ENCODE measurements at regions not wholly inside any gene's neighbourhood (a gene's known extent, or its start where the extent isn't known, plus 50 kb on each side); places are given as distances from the start of the nearest gene placed in this dataset.

DNA sequence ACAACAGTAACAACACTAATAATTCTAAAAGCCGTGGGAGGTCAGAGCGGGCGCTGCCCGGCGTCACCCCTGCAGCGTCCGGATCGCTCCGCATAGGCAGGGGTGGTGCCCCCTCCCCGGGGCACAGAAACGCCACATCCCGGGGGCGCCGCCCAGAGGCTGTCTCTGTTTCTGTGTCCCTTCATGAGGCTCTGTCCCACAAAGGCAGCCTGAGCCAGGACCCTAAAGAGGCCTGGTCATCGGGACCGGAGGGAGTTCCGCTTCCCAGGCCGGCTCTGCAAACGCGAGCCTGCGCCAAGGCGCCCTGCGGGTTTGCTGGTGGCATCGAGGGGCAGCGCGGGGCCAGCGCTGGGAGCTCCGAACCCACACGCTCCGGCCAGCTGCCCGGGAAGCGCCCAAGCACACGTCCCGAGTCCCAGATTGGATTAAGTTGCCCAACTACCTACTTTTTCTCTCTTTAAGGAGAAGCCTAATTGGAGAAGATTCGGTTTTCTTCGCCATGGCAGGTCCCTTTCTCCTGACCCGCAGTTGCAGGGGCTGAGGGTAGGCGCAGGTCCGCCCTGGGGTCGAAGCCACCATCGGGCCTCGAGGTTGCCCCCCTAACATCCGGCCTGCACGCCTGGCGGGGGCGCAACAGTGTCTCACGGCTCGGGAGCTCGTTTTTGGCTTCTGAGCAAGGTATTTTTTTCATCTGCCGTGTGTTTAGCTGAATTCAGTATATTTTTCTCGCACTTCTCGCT is 421.7 kb downstream of the VRK1 start:
- H3K36me3 ChIP-seq (ENCODE audit: control insufficient read depth in 3 of 3, insufficient read depth in 3 of 3, low read length in 3 of 3), result no peaks in the 10 kb centered on the region
- peaks cover 0 to 10% (median 4%) of the 10 kb centered on the region in 3 donors for H3K4me1 ChIP-seq (ENCODE audit: control insufficient read depth in 3 of 3, insufficient read depth in 3 of 3, low read length in 3 of 3)
- H3K27ac ChIP-seq (ENCODE audit: low read depth, low read length), result no peak overlapping the region
- H3K9ac ChIP-seq (ENCODE audit: low read depth in 1 of 3, low read length in 3 of 3), result no peak overlapping the region
- no peaks in the 10 kb centered on the region for H3K9me3 ChIP-seq (ENCODE audit: control insufficient read depth in 3 of 3, low read length in 3 of 3)
- H3K27me3 ChIP-seq (ENCODE audit: control insufficient read depth in 3 of 3, insufficient read depth in 3 of 3, low read length in 3 of 3), result peaks cover 17 to 19% (median 17%) of the 10 kb centered on the region in 3 donors
- H3K4me3 ChIP-seq (ENCODE audit: low read length in 3 of 3), result peak overlapping the region in 2 of 3 donors; percentile 22 to 30

DNA sequence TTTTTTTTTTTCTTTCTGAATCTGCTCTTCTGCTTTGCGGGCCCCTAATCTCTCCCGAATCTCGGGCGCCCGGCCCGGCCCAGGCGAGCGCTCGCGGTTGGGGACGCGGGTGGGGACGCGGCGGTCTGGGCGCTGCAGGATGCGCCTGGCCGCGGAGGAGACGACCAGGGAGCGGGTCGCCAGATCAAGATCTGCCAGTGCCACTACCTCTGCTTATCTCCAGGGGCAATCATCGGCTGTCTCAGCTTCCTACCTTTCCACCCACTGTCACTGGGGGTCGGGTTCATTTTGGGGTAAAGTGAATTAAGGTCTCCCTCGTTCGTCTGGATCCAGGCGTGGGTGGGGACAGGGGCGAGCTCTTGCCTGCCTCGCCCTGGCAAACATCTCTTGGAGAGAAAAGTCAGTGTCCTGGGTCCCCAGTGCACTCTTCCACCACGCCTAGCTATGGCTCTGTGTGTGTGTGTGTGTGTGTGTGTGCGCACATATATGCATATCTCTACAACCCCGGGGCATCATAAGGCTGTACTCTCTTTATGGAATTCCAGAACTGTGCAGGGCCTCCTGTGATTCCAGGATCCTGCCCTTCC is 422.3 kb downstream of the VRK1 start:
- H3K4me1 ChIP-seq (ENCODE audit: control insufficient read depth in 3 of 3, insufficient read depth in 3 of 3, low read length in 3 of 3), result peaks cover 0 to 10% (median 4%) of the 10 kb centered on the region in 3 donors
- H3K27me3 ChIP-seq (ENCODE audit: control insufficient read depth in 3 of 3, insufficient read depth in 3 of 3, low read length in 3 of 3), result peaks cover 17 to 19% (median 17%) of the 10 kb centered on the region in 3 donors
- no peak overlapping the region for H3K27ac ChIP-seq (ENCODE audit: low read depth, low read length)
- no peaks in the 10 kb centered on the region for H3K36me3 ChIP-seq (ENCODE audit: control insufficient read depth in 3 of 3, insufficient read depth in 3 of 3, low read length in 3 of 3)
- H3K9ac ChIP-seq (ENCODE audit: low read depth in 1 of 3, low read length in 3 of 3), result no peak overlapping the region
- H3K9me3 ChIP-seq (ENCODE audit: control insufficient read depth in 3 of 3, low read length in 3 of 3), result no peaks in the 10 kb centered on the region
- no peak overlapping the region for H3K4me3 ChIP-seq (ENCODE audit: low read length in 3 of 3)

DNA sequence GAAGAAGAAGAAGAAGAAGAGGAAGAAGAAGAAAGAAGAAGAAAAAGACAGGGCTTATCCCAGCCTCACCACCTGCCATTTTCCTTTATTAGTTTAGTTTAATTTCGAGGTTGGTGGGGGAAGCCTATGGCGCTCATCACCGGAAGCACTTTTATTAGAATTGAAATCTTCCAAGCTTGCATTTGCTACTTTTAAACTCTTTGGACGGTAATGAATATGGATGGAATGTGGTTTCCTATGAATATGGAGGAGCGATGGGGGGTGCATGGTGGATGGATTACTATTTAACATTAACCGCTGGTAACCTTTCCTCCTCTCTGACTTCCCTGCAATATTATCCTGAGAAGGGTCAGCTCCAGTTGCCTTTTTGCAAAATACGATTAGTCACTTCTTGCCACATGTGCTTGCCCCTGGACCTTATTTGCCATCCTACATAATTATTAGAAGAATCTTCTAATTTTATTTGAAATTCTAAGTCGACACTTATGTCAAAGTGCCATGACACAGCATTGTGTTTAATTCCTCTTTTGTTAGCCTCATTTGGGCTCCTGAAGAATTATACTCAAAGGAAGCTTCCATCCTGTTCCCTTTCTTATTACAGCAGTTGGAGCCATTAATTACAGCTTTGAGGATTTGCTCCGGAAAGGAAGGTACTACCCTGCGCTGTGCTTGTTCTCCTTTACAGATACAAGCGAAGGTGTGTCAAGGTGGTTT is 424.5 kb downstream of the VRK1 start:
- no peak overlapping the region for H3K4me3 ChIP-seq (ENCODE audit: low read length in 3 of 3)
- no peak overlapping the region for H3K9ac ChIP-seq (ENCODE audit: low read depth in 1 of 3, low read length in 3 of 3)
- H3K36me3 ChIP-seq (ENCODE audit: control insufficient read depth in 3 of 3, insufficient read depth in 3 of 3, low read length in 3 of 3), result no peaks in the 10 kb centered on the region
- H3K4me1 ChIP-seq (ENCODE audit: control insufficient read depth in 3 of 3, insufficient read depth in 3 of 3, low read length in 3 of 3), result peaks cover 0 to 10% (median 4%) of the 10 kb centered on the region in 3 donors
- peaks cover 17 to 19% (median 19%) of the 10 kb centered on the region in 3 donors for H3K27me3 ChIP-seq (ENCODE audit: control insufficient read depth in 3 of 3, insufficient read depth in 3 of 3, low read length in 3 of 3)
- no peak overlapping the region for H3K27ac ChIP-seq (ENCODE audit: low read depth, low read length)
- no peaks in the 10 kb centered on the region for H3K9me3 ChIP-seq (ENCODE audit: control insufficient read depth in 3 of 3, low read length in 3 of 3)

DNA sequence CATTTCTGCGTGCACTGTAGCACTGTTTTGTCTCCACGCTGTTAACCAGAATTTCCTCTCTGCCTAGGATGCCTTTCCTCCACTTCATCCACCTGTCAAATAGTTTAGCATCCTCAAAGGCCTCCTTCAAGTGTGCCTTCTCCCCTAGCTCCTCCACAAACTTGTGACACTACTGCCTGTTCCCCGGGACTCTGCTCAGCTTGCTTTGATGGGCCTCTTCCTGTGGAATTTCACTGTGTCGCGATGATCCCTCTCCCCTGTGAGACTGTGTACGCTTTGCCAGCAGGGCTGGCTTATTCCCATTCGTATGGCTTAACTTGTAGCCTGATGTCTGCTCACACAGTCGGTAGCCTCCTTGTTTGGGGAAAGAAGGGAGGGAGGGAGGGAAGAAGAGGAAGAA is 426.8 kb downstream of the VRK1 start:
- no peak overlapping the region for H3K9ac ChIP-seq (ENCODE audit: low read depth in 1 of 3, low read length in 3 of 3)
- H3K27me3 ChIP-seq (ENCODE audit: control insufficient read depth in 3 of 3, insufficient read depth in 3 of 3, low read length in 3 of 3), result peaks cover 13 to 14% (median 14%) of the 10 kb centered on the region in 3 donors
- H3K4me1 ChIP-seq (ENCODE audit: control insufficient read depth in 3 of 3, insufficient read depth in 3 of 3, low read length in 3 of 3), result peaks cover 0 to 6% (median 4%) of the 10 kb centered on the region in 3 donors
- no peaks in the 10 kb centered on the region for H3K9me3 ChIP-seq (ENCODE audit: control insufficient read depth in 3 of 3, low read length in 3 of 3)
- H3K36me3 ChIP-seq (ENCODE audit: control insufficient read depth in 3 of 3, insufficient read depth in 3 of 3, low read length in 3 of 3), result no peaks in the 10 kb centered on the region
- no peak overlapping the region for H3K27ac ChIP-seq (ENCODE audit: low read depth, low read length)
- H3K4me3 ChIP-seq (ENCODE audit: low read length in 3 of 3), result no peak overlapping the region

DNA sequence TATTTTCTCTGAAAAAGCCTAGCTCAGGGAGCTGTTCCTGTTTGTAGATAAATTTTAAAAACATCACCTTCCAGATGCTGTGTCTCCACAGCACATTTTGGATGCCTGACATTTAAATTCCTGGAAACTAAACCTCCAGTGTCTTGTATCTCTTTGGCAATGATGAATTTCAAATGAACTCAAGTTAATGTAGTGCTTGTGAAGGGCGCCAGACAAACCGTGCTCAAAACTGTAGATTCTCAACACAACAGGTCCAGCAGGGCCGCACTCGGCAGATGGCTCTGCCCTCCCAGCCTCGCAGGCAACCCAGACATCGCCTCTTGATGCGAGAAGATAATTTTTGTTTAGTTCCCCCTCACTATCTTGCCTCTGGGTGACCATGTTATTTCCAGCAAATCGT is 432.9 kb downstream of the VRK1 start:
- H3K27me3 ChIP-seq (ENCODE audit: control insufficient read depth in 3 of 3, insufficient read depth in 3 of 3, low read length in 3 of 3), result peaks cover 0 to 3% (median 0%) of the 10 kb centered on the region in 3 donors

DNA sequence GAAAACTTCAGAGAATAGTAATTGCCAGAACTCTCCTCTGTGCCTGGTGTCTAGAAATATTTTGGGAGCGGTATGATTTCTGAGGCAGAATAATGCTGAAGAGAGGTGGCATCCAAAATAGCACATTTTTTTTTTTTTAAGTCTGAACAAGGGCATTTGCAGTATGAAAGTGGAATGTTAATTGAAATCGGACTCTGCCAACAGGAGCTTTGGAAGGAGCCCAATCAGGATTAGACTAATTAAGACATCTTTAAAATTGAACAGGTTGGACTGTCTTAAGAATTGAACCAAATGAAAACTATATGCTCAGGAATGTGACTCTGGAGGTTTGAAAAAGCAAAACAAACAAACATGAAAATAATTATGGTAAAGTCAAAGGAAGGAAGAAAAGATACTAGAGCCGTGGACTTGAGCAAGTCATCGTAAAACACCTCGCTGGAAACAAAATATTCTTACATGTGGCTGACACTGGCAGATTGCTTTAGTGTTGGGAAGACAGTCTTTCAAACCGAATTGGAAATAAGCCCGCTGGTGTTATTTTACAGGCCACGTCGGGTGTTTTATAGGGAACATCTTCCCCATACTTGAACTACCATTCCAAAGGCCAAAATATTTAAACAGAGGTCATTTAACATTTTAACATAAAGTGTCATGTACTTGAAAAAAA is 436.3 kb downstream of the VRK1 start:
- H3K27ac ChIP-seq (ENCODE audit: low read depth, low read length), result no peak overlapping the region
- no peak overlapping the region for H3K4me3 ChIP-seq (ENCODE audit: low read length in 3 of 3)
- no peaks in the 10 kb centered on the region for H3K36me3 ChIP-seq (ENCODE audit: control insufficient read depth in 3 of 3, insufficient read depth in 3 of 3, low read length in 3 of 3)
- H3K27me3 ChIP-seq (ENCODE audit: control insufficient read depth in 3 of 3, insufficient read depth in 3 of 3, low read length in 3 of 3), result no peaks in the 10 kb centered on the region
- no peak overlapping the region for H3K9ac ChIP-seq (ENCODE audit: low read depth in 1 of 3, low read length in 3 of 3)
- H3K9me3 ChIP-seq (ENCODE audit: control insufficient read depth in 3 of 3, low read length in 3 of 3), result no peaks in the 10 kb centered on the region
- no peaks in the 10 kb centered on the region for H3K4me1 ChIP-seq (ENCODE audit: control insufficient read depth in 3 of 3, insufficient read depth in 3 of 3, low read length in 3 of 3)

More for the DNA sequence above, 432.9 kb downstream of the VRK1 start:
- no peak overlapping the region for H3K9ac ChIP-seq (ENCODE audit: low read depth in 1 of 3, low read length in 3 of 3)
- H3K4me1 ChIP-seq (ENCODE audit: control insufficient read depth in 3 of 3, insufficient read depth in 3 of 3, low read length in 3 of 3), result no peaks in the 10 kb centered on the region
- no peak overlapping the region for H3K27ac ChIP-seq (ENCODE audit: low read depth, low read length)
- H3K36me3 ChIP-seq (ENCODE audit: control insufficient read depth in 3 of 3, insufficient read depth in 3 of 3, low read length in 3 of 3), result no peaks in the 10 kb centered on the region
- no peak overlapping the region for H3K4me3 ChIP-seq (ENCODE audit: low read length in 3 of 3)
- no peaks in the 10 kb centered on the region for H3K9me3 ChIP-seq (ENCODE audit: control insufficient read depth in 3 of 3, low read length in 3 of 3)

DNA sequence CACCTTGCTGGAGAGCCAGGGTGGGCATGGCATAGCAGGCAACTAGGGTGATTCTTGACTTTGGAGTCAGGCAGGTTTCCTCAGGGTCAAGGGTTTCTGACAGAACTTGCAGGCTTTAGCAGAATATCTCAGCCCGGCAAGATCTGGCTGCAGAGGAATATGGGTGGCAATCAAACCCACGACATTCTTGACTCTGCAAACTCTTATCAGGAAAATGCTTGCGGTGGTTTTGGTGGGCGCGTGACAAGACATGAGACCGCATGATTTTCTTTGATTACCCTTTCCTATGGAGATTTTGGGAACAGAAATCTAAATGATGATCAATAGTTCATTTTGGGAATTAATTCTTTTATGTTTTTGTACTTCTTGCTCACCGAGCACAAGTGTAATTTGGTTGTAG is 449.5 kb downstream of the VRK1 start:
- Histone ChIP-seq H3K9me3 (ENCODE audit: control insufficient read depth in 3 of 3, low read length in 3 of 3) (no peaks in the 10 kb centered on the region), H3K27me3 (ENCODE audit: control insufficient read depth in 3 of 3, insufficient read depth in 3 of 3, low read length in 3 of 3) (peaks cover 0 to 5% (median 0%) of the 10 kb centered on the region in 3 donors), H3K36me3 (ENCODE audit: control insufficient read depth in 3 of 3, insufficient read depth in 3 of 3, low read length in 3 of 3) (no peaks in the 10 kb centered on the region), H3K4me3 (ENCODE audit: low read length in 3 of 3) (no peak overlapping the region), H3K27ac (ENCODE audit: low read depth, low read length) (no peak overlapping the region), H3K4me1 (ENCODE audit: control insufficient read depth in 3 of 3, insufficient read depth in 3 of 3, low read length in 3 of 3) (no peaks in the 10 kb centered on the region), H3K9ac (ENCODE audit: low read depth in 1 of 3, low read length in 3 of 3) (no peak overlapping the region)

DNA sequence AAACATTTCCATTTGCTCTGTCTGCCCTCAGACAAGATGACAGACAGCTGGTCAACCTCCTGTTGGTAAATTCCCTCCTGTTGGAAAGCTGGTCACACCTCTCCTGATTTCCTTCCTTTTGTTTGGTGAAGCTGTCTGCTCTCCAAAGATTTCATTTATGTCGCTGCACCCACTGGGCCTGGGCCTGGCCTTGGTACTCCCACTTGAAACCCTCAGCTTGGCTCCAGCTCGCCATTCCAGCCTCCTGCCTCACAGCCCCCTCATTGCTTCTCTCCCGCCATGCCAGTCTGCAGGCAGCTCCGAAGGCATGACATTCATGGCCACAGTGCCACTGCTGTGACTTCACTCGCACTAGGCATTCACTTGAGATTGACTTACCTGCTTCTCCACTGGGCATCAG is 451.8 kb downstream of the VRK1 start:
- peaks cover 0 to 5% (median 0%) of the 10 kb centered on the region in 3 donors for H3K27me3 ChIP-seq (ENCODE audit: control insufficient read depth in 3 of 3, insufficient read depth in 3 of 3, low read length in 3 of 3)
- no peak overlapping the region for H3K9ac ChIP-seq (ENCODE audit: low read depth in 1 of 3, low read length in 3 of 3)
- peaks cover 0 to 3% (median 0%) of the 10 kb centered on the region in 3 donors for H3K9me3 ChIP-seq (ENCODE audit: control insufficient read depth in 3 of 3, low read length in 3 of 3)
- H3K36me3 ChIP-seq (ENCODE audit: control insufficient read depth in 3 of 3, insufficient read depth in 3 of 3, low read length in 3 of 3), result no peaks in the 10 kb centered on the region
- H3K4me1 ChIP-seq (ENCODE audit: control insufficient read depth in 3 of 3, insufficient read depth in 3 of 3, low read length in 3 of 3), result no peaks in the 10 kb centered on the region
- no peak overlapping the region for H3K27ac ChIP-seq (ENCODE audit: low read depth, low read length)
- no peak overlapping the region for H3K4me3 ChIP-seq (ENCODE audit: low read length in 3 of 3)

DNA sequence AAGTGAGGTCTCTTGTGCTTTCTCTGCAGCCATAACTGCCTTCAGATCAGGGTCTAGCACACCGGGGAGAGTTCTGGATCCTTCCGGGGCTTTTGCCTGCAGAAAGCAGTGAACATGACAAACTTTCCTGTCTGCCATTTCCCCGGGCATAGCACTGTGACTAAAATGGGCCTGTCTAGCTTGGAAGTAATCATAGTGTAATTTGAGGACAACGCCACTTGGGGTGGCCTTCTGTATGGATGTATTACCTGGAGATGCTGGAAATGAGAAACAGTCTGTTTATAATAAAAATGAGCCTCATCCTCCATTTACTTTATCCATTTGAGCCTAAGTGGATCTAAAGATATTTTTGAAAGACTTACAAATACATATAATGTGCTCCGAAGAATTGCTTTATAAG is 453.7 kb downstream of the VRK1 start:
- peaks cover 0 to 3% (median 0%) of the 10 kb centered on the region in 3 donors for H3K9me3 ChIP-seq (ENCODE audit: control insufficient read depth in 3 of 3, low read length in 3 of 3)
- no peaks in the 10 kb centered on the region for H3K36me3 ChIP-seq (ENCODE audit: control insufficient read depth in 3 of 3, insufficient read depth in 3 of 3, low read length in 3 of 3)
- no peak overlapping the region for H3K27ac ChIP-seq (ENCODE audit: low read depth, low read length)
- H3K4me3 ChIP-seq (ENCODE audit: low read length in 3 of 3), result no peak overlapping the region
- no peaks in the 10 kb centered on the region for H3K4me1 ChIP-seq (ENCODE audit: control insufficient read depth in 3 of 3, insufficient read depth in 3 of 3, low read length in 3 of 3)
- H3K27me3 ChIP-seq (ENCODE audit: control insufficient read depth in 3 of 3, insufficient read depth in 3 of 3, low read length in 3 of 3), result peaks cover 0 to 5% (median 0%) of the 10 kb centered on the region in 3 donors
- no peak overlapping the region for H3K9ac ChIP-seq (ENCODE audit: low read depth in 1 of 3, low read length in 3 of 3)

All from skeletal muscle tissue (tissue), 3 donors.